ENCODE measurements at regions not wholly inside any gene's neighbourhood (a gene's known extent, or its start where the extent isn't known, plus 50 kb on each side); places are given as distances from the start of the nearest gene placed in this dataset.

GRCh38 chr14:38721822-38722431 is 381.1 kb downstream of the SEC23A start:
- Mint-ChIP-seq H3K9me3 (no peaks in the 10 kb centered on the region), H3K27ac (no peak overlapping the region), H3K36me3 (no peaks in the 10 kb centered on the region), H3K4me1 (peaks cover 6% of the 10 kb centered on the region), H3K4me3 (no peak overlapping the region), H3K27me3 (ENCODE audit: low read depth) (no peaks in the 10 kb centered on the region)
- peak; percentile 79 for DNase-seq (ENCODE audit: low spot score)
- POLR2A ChIA-PET = no interaction called here
- CTCF ChIA-PET = interaction anchor here (0.5 to 5.1 kb wide), 17 partner anchors 9 to 309 kb away, joined by 3 to 83 read pairs (median 5); no protein-coding TSS in a partner anchor
- TF ChIP-seq CTCF (IDR thresholded peaks at IDR 0.05) = peak; percentile 82
- no peak for TF ChIP-seq AR (CRISPR knock-in tag; IDR thresholded peaks at IDR 0.05)
- ATAC-seq = peak; percentile 96

GRCh38 chr14:38718519-38718918 is 384.5 kb downstream of the SEC23A start:
- peaks cover 2% of the 10 kb centered on the region for H3K4me1 Mint-ChIP-seq
- H3K9me3 Mint-ChIP-seq = no peaks in the 10 kb centered on the region
- DNase-seq (ENCODE audit: low spot score) (no peak), ATAC-seq (no peak)
- no peak for TF ChIP-seq NR1H2 (CRISPR knock-in tag; IDR thresholded peaks at IDR 0.05)
- no peak for TF ChIP-seq ZNF425 (CRISPR knock-in tag; conservative IDR thresholded peaks at IDR 0.05)
- TF ChIP-seq GTF2I (CRISPR knock-in tag; conservative IDR thresholded peaks at IDR 0.05) = no peak
- no peak for TF ChIP-seq SP1 (CRISPR knock-in tag; conservative IDR thresholded peaks at IDR 0.05)
- no peak for TF ChIP-seq ETV6 (CRISPR knock-in tag; IDR thresholded peaks at IDR 0.05)
- no peak for TF ChIP-seq FOXK1 (CRISPR knock-in tag; IDR thresholded peaks at IDR 0.05)
- TF ChIP-seq HMGA2 (CRISPR knock-in tag; IDR thresholded peaks at IDR 0.05) = no peak
- no peak for TF ChIP-seq ZNF232 (CRISPR knock-in tag; IDR thresholded peaks at IDR 0.05)
- no peak for TF ChIP-seq ELF4 (CRISPR knock-in tag; IDR thresholded peaks at IDR 0.05; ENCODE audit: low read depth)
- TF ChIP-seq E2F5 (CRISPR knock-in tag; IDR thresholded peaks at IDR 0.05) = no peak
- H3K36me3 Mint-ChIP-seq = no peaks in the 10 kb centered on the region
- ChIA-PET CTCF (interaction anchor here (0.7 to 1.3 kb wide), 2 partner anchors 297 to 299 kb away, joined by 3 read pairs; no protein-coding TSS in a partner anchor), POLR2A (no interaction called here)
- no peak overlapping the region for H3K4me3 Mint-ChIP-seq
- no peak overlapping the region for H3K27ac Mint-ChIP-seq
- H3K27me3 Mint-ChIP-seq (ENCODE audit: low read depth) = no peaks in the 10 kb centered on the region

- POLR2A ChIA-PET = no interaction called here
- no peak for ATAC-seq
- TF ChIP-seq RORB (CRISPR knock-in tag; IDR thresholded peaks at IDR 0.05) (no peak), STAT6 (CRISPR knock-in tag; conservative IDR thresholded peaks at IDR 0.05; ENCODE audit: low read depth) (no peak), IRF2 (CRISPR knock-in tag; IDR thresholded peaks at IDR 0.05; ENCODE audit: borderline replicate concordance, low read depth) (no peak), NR3C1 (CRISPR knock-in tag; conservative IDR thresholded peaks at IDR 0.05; ENCODE audit: low read depth) (no peak), ZNF512 (CRISPR knock-in tag; IDR thresholded peaks at IDR 0.05; ENCODE audit: borderline replicate concordance) (no peak), ZNF317 (CRISPR knock-in tag; IDR thresholded peaks at IDR 0.05; ENCODE audit: borderline replicate concordance, low read depth) (no peak), ZNF232 (CRISPR knock-in tag; IDR thresholded peaks at IDR 0.05) (no peak), NR2C2 (CRISPR knock-in tag; IDR thresholded peaks at IDR 0.05) (no peak), TP53 (CRISPR knock-in tag; IDR thresholded peaks at IDR 0.05) (no peak), FOXK1 (CRISPR knock-in tag; IDR thresholded peaks at IDR 0.05) (no peak)
Measured at GRCh38 chr14:38716926-38717325, 386.1 kb downstream of the SEC23A start.

More at GRCh38 chr14:38716926-38717325, 386.1 kb downstream of the SEC23A start:
- no peaks in the 10 kb centered on the region for H3K9me3 Mint-ChIP-seq
- H3K27me3 Mint-ChIP-seq (ENCODE audit: low read depth) = no peaks in the 10 kb centered on the region; the same call in 1 of the 2 replicates
- H3K4me1 Mint-ChIP-seq = no peaks in the 10 kb centered on the region
- H3K36me3 Mint-ChIP-seq = no peaks in the 10 kb centered on the region
- CTCF ChIA-PET = interaction anchor here (1.3 kb wide), 1 partner anchor 11 kb away, joined by 4 read pairs; no protein-coding TSS in a partner anchor
- no peak overlapping the region for H3K27ac Mint-ChIP-seq
- DNase-seq (ENCODE audit: low spot score) = no peak
- H3K4me3 Mint-ChIP-seq = no peak overlapping the region

Measured in WTC11 (cell line).